K562 (cell line): ENCODE measurements at regions not wholly inside any gene's neighbourhood (a gene's known extent, or its start where the extent isn't known, plus 50 kb on each side); places are given as distances from the start of the nearest gene placed in this dataset.

ENCODE experiments used
- ATAC-seq: fragments of 200-7000 bp; cut with Tn5 transposase; 3 replicates; pipeline ENCODE4 v1.9.1; 2020; ENCODE audit warnings: moderate library complexity
- BruUV-seq: library from RNA; stranded (reverse); fragments of 400-500 nt; replicated peaks from 2 replicates; lab custom pipeline; 2021; lab: Mats Ljungman, UMichigan
- CTCF ChIA-PET: fragments of 300-600 bp; formaldehyde crosslinking; extraction: SDS; loops from one replicate; lab custom pipeline; 2021; ENCODE audit warnings: low intra/inter-chr PET ratio; lab: Yijun Ruan, JAX
- POLR2A ChIA-PET: fragments of 300-600, 350-650 bp; sonication (Branson Sonifier 250); formaldehyde crosslinking; extraction: SDS; loops from one replicate; lab custom pipeline; 2021; ENCODE audit warnings: antibody characterized with exemption, inconsistent platforms; lab: Yijun Ruan, JAX
- DNase-seq, 4 experiments: peaks; one replicate each; pipeline versions ENCODE4 v3.0.0 to v3.0.0-alpha.2; 2011 to 2018; ENCODE audit warnings: low spot score in 3 of 4, mixed read lengths in 3 of 4; ENCODE audit errors: extremely low read depth in 1 of 4
- FAIRE-seq: peaks from 2 replicates; lab custom pipeline; 2011; peaks lifted over from hg19 to GRCh38; lab: Jason Lieb, UNC
- H2AFZ ChIP-seq: 2 replicates; pipeline ENCODE4 v1.6.0; 2011; ENCODE audit warnings: low read depth, low read length, control low read depth, inconsistent platforms
- H3K27ac ChIP-seq: fragments of 200-600 bp; 3 replicates; pipeline ENCODE4 v1.8.0; 2011; ENCODE audit warnings: low read depth, mild to moderate bottlenecking, control low read depth, inconsistent platforms, low read length, moderate library complexity, mixed read lengths; ENCODE audit errors: extremely low read depth
- H3K27me3 ChIP-seq, 2 experiments: fragments of 300-600 bp in 1 of 2; 2 replicates in 1 of 2; 3 replicates in 1 of 2; pipeline versions ENCODE4 v1.6.0 to v1.8.0; 2011; ENCODE audit warnings: inconsistent platforms in 2 of 2, low read length in 2 of 2, mild to moderate bottlenecking in 1 of 2, mixed read lengths in 1 of 2, moderate library complexity in 1 of 2; ENCODE audit not compliant: control insufficient read depth in 2 of 2, insufficient read depth in 2 of 2
- H3K36me3 ChIP-seq: fragments of 300-600 bp; 3 replicates; pipeline ENCODE4 v1.8.0; 2011; ENCODE audit warnings: mild to moderate bottlenecking, low read length, inconsistent platforms; ENCODE audit not compliant: control insufficient read depth, insufficient read depth
- H3K4me1 ChIP-seq, 2 experiments: fragments of 200-600 bp in 1 of 2; replicated peaks in 1 of 2; 2 replicates in 1 of 2; 3 replicates in 1 of 2; pipeline versions ENCODE4 v1.5.1 to v1.8.0; 2011; ENCODE audit warnings: inconsistent platforms in 2 of 2, low read length in 2 of 2, mild to moderate bottlenecking in 1 of 2, mixed read lengths in 1 of 2, moderate library complexity in 1 of 2; ENCODE audit not compliant: control insufficient read depth in 2 of 2, insufficient read depth in 2 of 2
- H3K4me2 ChIP-seq: 2 replicates; pipeline ENCODE4 v1.6.1; 2011; ENCODE audit warnings: low read length, control low read depth, inconsistent platforms, mixed read lengths; ENCODE audit not compliant: insufficient read depth
- H3K4me3 ChIP-seq: fragments of 200-600 bp; sonication (generic), shearing (Covaris generic); 2 replicates; pipeline ENCODE4 v1.5.1; 2016; ENCODE audit warnings: control low read depth, inconsistent platforms
- H3K79me2 ChIP-seq: fragments of 200-600 bp; 3 replicates; pipeline ENCODE4 v1.8.0; 2011; ENCODE audit warnings: low read length, inconsistent platforms; ENCODE audit not compliant: control insufficient read depth, insufficient read depth
- H3K9ac ChIP-seq, 2 experiments: 2 replicates each; pipeline versions ENCODE4 v1.6.0 to v1.6.1; 2011; ENCODE audit warnings: low read depth in 2 of 2, low read length in 2 of 2, control low read depth in 1 of 2, inconsistent platforms in 1 of 2, mild to moderate bottlenecking in 1 of 2, mixed read lengths in 1 of 2; ENCODE audit not compliant: insufficient read depth in 1 of 2
- H3K9me1 ChIP-seq: one replicate; pipeline ENCODE4 v1.6.0; 2011; ENCODE audit warnings: inconsistent platforms, mild to moderate bottlenecking, low read length, moderate library complexity; ENCODE audit not compliant: control insufficient read depth, insufficient read depth
- H3K9me3 ChIP-seq: replicated peaks from 2 replicates; pipeline ENCODE4 v1.5.1; 2011; ENCODE audit warnings: low read depth, low read length, inconsistent platforms; ENCODE audit not compliant: control insufficient read depth, insufficient read depth
- H4K20me1 ChIP-seq: replicated peaks from 2 replicates; pipeline ENCODE4 v1.6.1; 2011; ENCODE audit warnings: low read length, inconsistent platforms, mixed read lengths; ENCODE audit not compliant: control insufficient read depth, insufficient read depth
- ATF3 ChIP-seq, 2 experiments: fragments of 450-650 bp in 1 of 2; sonication (generic) in 1 of 2; formaldehyde crosslinking in 1 of 2; IDR thresholded peaks in 1 of 2; conservative IDR thresholded peaks in 1 of 2; 2 replicates each; pipeline versions ENCODE4 v1.6.1 to v1.8.1; 2016 to 2023; ENCODE audit warnings: mild to moderate bottlenecking in 2 of 2, moderate library complexity in 2 of 2, inconsistent platforms in 1 of 2, missing genetic modification reagents in 1 of 2
- ATF7 ChIP-seq: fragments of 450-650 bp; IDR thresholded peaks from 2 replicates; pipeline ENCODE4 v1.7.1; 2014; ENCODE audit warnings: mild to moderate bottlenecking, moderate library complexity
- E2F3 ChIP-seq: fragments of 250-450 bp; sonication (Bioruptor Pico); IDR thresholded peaks from 2 replicates; pipeline ENCODE4 v1.4.0; 2020; ENCODE audit warnings: mild to moderate bottlenecking
- FIP1L1 ChIP-seq: fragments of 200-400 bp; formaldehyde crosslinking; IDR thresholded peaks from 2 replicates; pipeline ENCODE4 v1.6.1; 2018; ENCODE audit warnings: mild to moderate bottlenecking, low read depth, low read length; ENCODE audit not compliant: poor library complexity, severe bottlenecking
- HDAC3 ChIP-seq: fragments of 450-650 bp; IDR thresholded peaks from 2 replicates; pipeline ENCODE4 v1.6.1; 2018; ENCODE audit warnings: borderline replicate concordance, mild to moderate bottlenecking, moderate library complexity; ENCODE audit not compliant: partially characterized antibody
- HOXB6 ChIP-seq: fragments of 250-450 bp; sonication (Bioruptor Pico); IDR thresholded peaks from 2 replicates; pipeline ENCODE4 v1.5.1; 2022; ENCODE audit warnings: mild to moderate bottlenecking, borderline replicate concordance
- NFE2 ChIP-seq: IDR thresholded peaks from 2 replicates; pipeline ENCODE4 v1.6.1; 2014; ENCODE audit warnings: antibody characterized with exemption, low read depth
- PHTF2 ChIP-seq: fragments of 250-450 bp; sonication (Bioruptor Pico); IDR thresholded peaks from 2 replicates; pipeline ENCODE4 v1.5.0; 2021; ENCODE audit warnings: mild to moderate bottlenecking
- SMAD4 ChIP-seq: fragments of 250-450 bp; sonication (Bioruptor Pico); conservative IDR thresholded peaks from 2 replicates; pipeline ENCODE4 v1.8.0; 2021; ENCODE audit warnings: inconsistent platforms, mild to moderate bottlenecking, moderate library complexity
- ZNF354B ChIP-seq: fragments of 250-450 bp; sonication (Bioruptor Pico); IDR thresholded peaks from 2 replicates; pipeline ENCODE4 v1.4.0; 2020
- WGBS: fragments of 100-300 bp; shearing (Covaris generic); methylation state at CpG from one replicate; pipeline ENCODE4 v1.1.6; 2016; ENCODE audit warnings: low coverage, mixed read lengths; ENCODE audit not compliant: insufficient coverage; ENCODE audit errors: missing lambda C conversion rate; 5-methylcytosine and 5-hydroxymethylcytosine counted together
- in situ Hi-C: fragments of 300-500 bp; cut with MboI; formaldehyde crosslinking; loops from 4 replicates; pipeline ENCODE4 v1.15.0; 2018; ENCODE audit warnings: inconsistent platforms, mixed read lengths
- intact Hi-C: fragments of 100-400 bp; cut with micrococcal nuclease; formaldehyde crosslinking; loops from 2 replicates; pipeline ENCODE4 v1.14.2; 2022
- TF ChIP-seq, protein P1 (sequence below): fragments of 450-650 bp; formaldehyde crosslinking; conservative IDR thresholded peaks from 2 replicates; pipeline ENCODE4 v1.4.0; 2022; ENCODE audit warnings: mild to moderate bottlenecking, missing genetic modification characterization
- TF ChIP-seq, protein P2 (sequence below): fragments of 450-650 bp; IDR thresholded peaks from 2 replicates; pipeline ENCODE4 v1.6.1; 2016; ENCODE audit warnings: antibody characterized with exemption

DNA sequence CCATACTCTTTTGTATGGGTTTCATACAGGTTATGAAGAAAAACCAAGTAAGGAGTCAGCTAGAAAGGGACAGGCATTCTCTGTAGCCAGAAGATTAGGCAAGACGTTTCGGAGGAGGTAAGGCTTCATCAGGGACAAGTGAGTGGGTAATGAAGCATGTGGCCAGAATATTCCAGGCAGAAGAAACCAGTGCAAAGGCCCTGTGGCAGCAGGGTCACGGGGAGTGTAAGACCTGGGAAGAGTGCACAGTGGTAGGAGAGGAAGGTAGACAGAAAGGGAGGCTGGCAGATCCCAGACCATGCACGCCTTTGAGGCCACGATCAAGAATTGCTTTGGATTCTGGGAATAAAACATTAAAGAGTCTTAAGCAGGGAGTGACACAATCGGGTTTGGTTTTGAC is 177.6 kb downstream of the MIAT start:
- WGBS: 0% methylated on average over 6 of the region's 6 CpGs

GRCh38 chr22:26835929-26836528 is 178.6 kb downstream of the MIAT start:
- Histone ChIP-seq H3K27ac (no peak overlapping the region), H3K4me2 (no peak overlapping the region), H3K36me3 (no peaks in the 10 kb centered on the region), H3K4me1 (no peaks in the 10 kb centered on the region; a peak in 1 of 5 replicates), H3K79me2 (no peaks in the 10 kb centered on the region), H3K27me3 (peaks cover 0 to 8% of the 10 kb centered on the region in 2 experiments; a peak in 2 of 5 replicates), H3K9me3 (no peaks in the 10 kb centered on the region), H3K9me1 (no peaks in the 10 kb centered on the region), H2AFZ (no peak overlapping the region), H3K4me3 (no peak overlapping the region), H4K20me1 (no peaks in the 10 kb centered on the region), H3K9ac (no peak overlapping the region)
- CTCF ChIA-PET: no interaction called here
- WGBS: 0% methylated on average over 3 of the region's 3 CpGs
- intact Hi-C loops: no loop called here
- ATAC-seq: peak; percentile 94
- POLR2A ChIA-PET: no interaction called here
- BruUV-seq: no TSS peak
- in situ Hi-C loops: no loop called here
- peak; percentile 88 for FAIRE-seq
- peak; percentile 57 to 65 (median 64) for DNase-seq
- TF ChIP-seq ATF3 (IDR thresholded peaks at IDR 0.05) (0 out of 2 replicates have a peak, but pooled peaks have one; percentile 8), ATF3 (CRISPR knock-in tag; conservative IDR thresholded peaks at IDR 0.05) (no peak), HOXB6 (no peak), SMAD4 (CRISPR knock-in tag) (no peak), FIP1L1 (no peak), HDAC3 (no peak), ATF7 (0 out of 2 replicates have a peak, but pooled peaks have one; percentile 14)
- TF ChIP-seq, protein P1, sequence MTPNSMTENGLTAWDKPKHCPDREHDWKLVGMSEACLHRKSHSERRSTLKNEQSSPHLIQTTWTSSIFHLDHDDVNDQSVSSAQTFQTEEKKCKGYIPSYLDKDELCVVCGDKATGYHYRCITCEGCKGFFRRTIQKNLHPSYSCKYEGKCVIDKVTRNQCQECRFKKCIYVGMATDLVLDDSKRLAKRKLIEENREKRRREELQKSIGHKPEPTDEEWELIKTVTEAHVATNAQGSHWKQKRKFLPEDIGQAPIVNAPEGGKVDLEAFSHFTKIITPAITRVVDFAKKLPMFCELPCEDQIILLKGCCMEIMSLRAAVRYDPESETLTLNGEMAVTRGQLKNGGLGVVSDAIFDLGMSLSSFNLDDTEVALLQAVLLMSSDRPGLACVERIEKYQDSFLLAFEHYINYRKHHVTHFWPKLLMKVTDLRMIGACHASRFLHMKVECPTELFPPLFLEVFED (CRISPR knock-in tag): no peak

More for the DNA sequence above, 177.6 kb downstream of the MIAT start:
- TF ChIP-seq PHTF2 (CRISPR knock-in tag) (no peak), ZNF354B (CRISPR knock-in tag) (no peak), E2F3 (no peak), NFE2 (no peak)
- TF ChIP-seq, protein P2, sequence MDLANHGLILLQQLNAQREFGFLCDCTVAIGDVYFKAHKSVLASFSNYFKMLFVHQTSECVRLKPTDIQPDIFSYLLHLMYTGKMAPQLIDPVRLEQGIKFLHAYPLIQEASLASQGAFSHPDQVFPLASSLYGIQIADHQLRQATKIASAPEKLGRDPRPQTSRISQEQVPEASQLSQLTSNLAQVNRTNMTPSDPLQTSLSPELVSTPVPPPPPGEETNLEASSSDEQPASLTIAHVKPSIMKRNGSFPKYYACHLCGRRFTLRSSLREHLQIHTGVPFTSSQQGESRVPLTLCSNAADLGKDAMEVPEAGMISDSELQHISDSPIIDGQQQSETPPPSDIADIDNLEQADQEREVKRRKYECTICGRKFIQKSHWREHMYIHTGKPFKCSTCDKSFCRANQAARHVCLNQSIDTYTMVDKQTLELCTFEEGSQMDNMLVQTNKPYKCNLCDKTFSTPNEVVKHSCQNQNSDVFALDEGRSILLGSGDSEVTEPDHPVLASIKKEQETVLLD: no peak
- no peak for DNase-seq
- no peak for FAIRE-seq
- Histone ChIP-seq H2AFZ (no peak overlapping the region), H3K27me3 (peaks cover 0 to 8% of the 10 kb centered on the region in 2 experiments; a peak in 2 of 5 replicates), H3K27ac (no peak overlapping the region), H3K4me3 (no peak overlapping the region), H3K9me1 (no peaks in the 10 kb centered on the region), H3K9ac (no peak overlapping the region), H3K4me2 (no peak overlapping the region), H3K9me3 (no peaks in the 10 kb centered on the region), H3K4me1 (no peaks in the 10 kb centered on the region; a peak in 1 of 5 replicates), H3K36me3 (no peaks in the 10 kb centered on the region), H3K79me2 (no peaks in the 10 kb centered on the region), H4K20me1 (no peaks in the 10 kb centered on the region)
- CTCF ChIA-PET: no interaction called here
- POLR2A ChIA-PET: no interaction called here
- in situ Hi-C loops: no loop called here
- ATAC-seq: no peak
- no TSS peak for BruUV-seq
- intact Hi-C loops: no loop called here
